OCI-LY3 (cell line): ENCODE measurements at regions not wholly inside any gene's neighbourhood (a gene's known extent, or its start where the extent isn't known, plus 50 kb on each side); places are given as distances from the start of the nearest gene placed in this dataset.

Source experiments
- H2AFZ ChIP-seq: fragments of 200-600, 300-600 bp; shearing (Covaris generic); 2 replicates; pipeline ENCODE4 v1.6.0; 2014; ENCODE audit warnings: antibody characterized with exemption, low read depth, low read length
- H3K27ac ChIP-seq: fragments of 200-600, 300-600 bp; sonication (generic); 2 replicates; pipeline ENCODE4 v1.5.1; 2014; ENCODE audit warnings: mild to moderate bottlenecking, low read length, moderate library complexity, mixed read lengths
- H3K27me3 ChIP-seq: fragments of 200-600, 300-600 bp; sonication (generic); 2 replicates; pipeline ENCODE4 v1.6.1; 2014; ENCODE audit warnings: low read depth, low read length, mixed read lengths
- H3K36me3 ChIP-seq: fragments of 200-600, 300-600 bp; sonication (generic); replicated peaks from 2 replicates; pipeline ENCODE3; 2014; ENCODE audit warnings: low read depth, low read length, mixed read lengths
- H3K4me1 ChIP-seq: fragments of 300-600, 200-600 bp; sonication (generic); 2 replicates; pipeline ENCODE4 v1.6.1; 2014; ENCODE audit warnings: low read length, mixed read lengths
- H3K4me2 ChIP-seq: fragments of 200-600, 300-600 bp; sonication (generic); 2 replicates; pipeline ENCODE4 v1.6.1; 2014; ENCODE audit warnings: low read length, mixed read lengths
- H3K4me3 ChIP-seq: fragments of 300-600, 200-600 bp; sonication (generic); 2 replicates; pipeline ENCODE4 v1.5.1; 2014; ENCODE audit warnings: antibody characterized with exemption, mild to moderate bottlenecking, low read length, moderate library complexity
- H3K79me2 ChIP-seq: fragments of 300-600, 200-600 bp; shearing (Covaris generic); 2 replicates; pipeline ENCODE4 v1.6.1; 2014; ENCODE audit warnings: mild to moderate bottlenecking, low read length, mixed read lengths
- H3K9ac ChIP-seq: fragments of 300-600, 200-600 bp; shearing (Covaris generic); 2 replicates; pipeline ENCODE4 v1.6.0; 2014; ENCODE audit warnings: mild to moderate bottlenecking, low read length, moderate library complexity
- H3K9me3 ChIP-seq: fragments of 200-600, 300-600 bp; shearing (Covaris generic); 2 replicates; pipeline ENCODE4 v1.6.1; 2014; ENCODE audit warnings: low read length, mixed read lengths; ENCODE audit not compliant: insufficient read depth
- H4K20me1 ChIP-seq: fragments of 200-600, 300-600 bp; sonication (generic); 2 replicates; pipeline ENCODE4 v1.6.1; 2016; ENCODE audit warnings: low read length, mixed read lengths; ENCODE audit not compliant: insufficient read depth
- CTCF ChIP-seq: fragments of 200-600, 300-600 bp; sonication (generic); IDR thresholded peaks from 2 replicates; pipeline ENCODE4 v1.5.1; 2014; ENCODE audit warnings: antibody characterized with exemption, low read length, low read depth
- EZH2phosphoT487 ChIP-seq: fragments of 200-600 bp; shearing (Covaris generic); IDR thresholded peaks from 2 replicates; pipeline ENCODE4 v1.6.1; 2018; ENCODE audit warnings: antibody characterized with exemption, mixed run types, low read depth

- Histone ChIP-seq H3K36me3 (no peaks in the 10 kb centered on the region), H3K4me2 (no peak overlapping the region)
Observed at GRCh38 chr6:142633317-142633716, 311.7 kb downstream of the HIVEP2 start.

GRCh38 chr6:142635130-142635529, 309.8 kb downstream of the HIVEP2 start:
- Histone ChIP-seq H3K9ac (no peak overlapping the region), H3K4me2 (no peak overlapping the region), H3K79me2 (no peaks in the 10 kb centered on the region), H3K4me1 (no peaks in the 10 kb centered on the region), H3K36me3 (no peaks in the 10 kb centered on the region), H4K20me1 (no peaks in the 10 kb centered on the region), H3K9me3 (no peaks in the 10 kb centered on the region), H2AFZ (no peak overlapping the region), H3K27me3 (no peaks in the 10 kb centered on the region), H3K27ac (no peak overlapping the region), H3K4me3 (no peak overlapping the region)
- TF ChIP-seq EZH2phosphoT487 (no peak), CTCF (no peak)

More at GRCh38 chr6:142633317-142633716, 311.7 kb downstream of the HIVEP2 start:
- H3K4me3 ChIP-seq = no peak overlapping the region
- H3K27ac ChIP-seq = no peak overlapping the region
- H4K20me1 ChIP-seq = no peaks in the 10 kb centered on the region
- no peaks in the 10 kb centered on the region for H3K9me3 ChIP-seq
- no peaks in the 10 kb centered on the region for H3K79me2 ChIP-seq
- no peaks in the 10 kb centered on the region for H3K27me3 ChIP-seq
- no peak overlapping the region for H3K9ac ChIP-seq
- TF ChIP-seq EZH2phosphoT487 = no peak
- TF ChIP-seq CTCF = no peak
- no peaks in the 10 kb centered on the region for H3K4me1 ChIP-seq
- no peak overlapping the region for H2AFZ ChIP-seq

- Histone ChIP-seq H3K79me2 (no peaks in the 10 kb centered on the region), H3K4me2 (no peak overlapping the region), H3K27me3 (no peaks in the 10 kb centered on the region), H3K36me3 (no peaks in the 10 kb centered on the region), H4K20me1 (no peaks in the 10 kb centered on the region), H3K4me3 (no peak overlapping the region), H3K27ac (no peak overlapping the region), H2AFZ (no peak overlapping the region), H3K9me3 (no peaks in the 10 kb centered on the region), H3K4me1 (no peaks in the 10 kb centered on the region), H3K9ac (no peak overlapping the region)
- no peak for TF ChIP-seq EZH2phosphoT487
- no peak for TF ChIP-seq CTCF
Observed at GRCh38 chr6:142637624-142638351, 307.2 kb downstream of the HIVEP2 start.

- no peak overlapping the region for H3K9ac ChIP-seq
- H3K79me2 ChIP-seq = no peaks in the 10 kb centered on the region
- TF ChIP-seq CTCF (no peak), EZH2phosphoT487 (no peak)
- no peak overlapping the region for H2AFZ ChIP-seq
- no peaks in the 10 kb centered on the region for H3K9me3 ChIP-seq
- no peaks in the 10 kb centered on the region for H3K36me3 ChIP-seq
- H3K27ac ChIP-seq = no peak overlapping the region
- H3K27me3 ChIP-seq = 0 out of 2 replicates have a peak, but pooled peaks cover 3% of the 10 kb centered on the region
- no peak overlapping the region for H3K4me2 ChIP-seq
- no peak overlapping the region for H3K4me3 ChIP-seq
- H3K4me1 ChIP-seq = no peaks in the 10 kb centered on the region
- no peaks in the 10 kb centered on the region for H4K20me1 ChIP-seq
Observed at GRCh38 chr6:142642651-142643050, 302.3 kb downstream of the HIVEP2 start.
